HFFc6 (cell line): ENCODE measurements at regions not wholly inside any gene's neighbourhood (a gene's known extent, or its start where the extent isn't known, plus 50 kb on each side); places are given as distances from the start of the nearest gene placed in this dataset.

ENCODE experiments used
- DNase-seq: peaks from one replicate; pipeline ENCODE4 v3.0.0-alpha.2; 2018
- H3K27ac Mint-ChIP-seq: 2 replicates; pipeline ENCODE4 v1.8.0; 2020; ENCODE audit warnings: mild to moderate bottlenecking, mixed read lengths
- H3K27me3 Mint-ChIP-seq: 2 replicates; pipeline ENCODE4 v1.8.0; 2021; ENCODE audit warnings: mild to moderate bottlenecking, moderate library complexity, mixed read lengths; ENCODE audit not compliant: insufficient read depth
- H3K36me3 Mint-ChIP-seq: 2 replicates; pipeline ENCODE4 v1.8.0; 2021; ENCODE audit warnings: low read depth, mixed read lengths
- H3K4me1 Mint-ChIP-seq: 2 replicates; pipeline ENCODE4 v1.8.0; 2020; ENCODE audit warnings: low read depth, mixed read lengths
- H3K4me3 Mint-ChIP-seq: 2 replicates; pipeline ENCODE4 v1.8.0; 2020; ENCODE audit warnings: mild to moderate bottlenecking, moderate library complexity, mixed read lengths
- H3K9me3 Mint-ChIP-seq: 2 replicates; pipeline ENCODE4 v1.8.0; 2020; ENCODE audit warnings: mild to moderate bottlenecking, mixed read lengths
- TF ChIP-seq, protein P1 (sequence below): fragments of 200-600 bp; sonication (generic); IDR thresholded peaks from 2 replicates; pipeline ENCODE4 v1.5.0; 2021; ENCODE audit warnings: antibody characterized with exemption, mild to moderate bottlenecking

DNA sequence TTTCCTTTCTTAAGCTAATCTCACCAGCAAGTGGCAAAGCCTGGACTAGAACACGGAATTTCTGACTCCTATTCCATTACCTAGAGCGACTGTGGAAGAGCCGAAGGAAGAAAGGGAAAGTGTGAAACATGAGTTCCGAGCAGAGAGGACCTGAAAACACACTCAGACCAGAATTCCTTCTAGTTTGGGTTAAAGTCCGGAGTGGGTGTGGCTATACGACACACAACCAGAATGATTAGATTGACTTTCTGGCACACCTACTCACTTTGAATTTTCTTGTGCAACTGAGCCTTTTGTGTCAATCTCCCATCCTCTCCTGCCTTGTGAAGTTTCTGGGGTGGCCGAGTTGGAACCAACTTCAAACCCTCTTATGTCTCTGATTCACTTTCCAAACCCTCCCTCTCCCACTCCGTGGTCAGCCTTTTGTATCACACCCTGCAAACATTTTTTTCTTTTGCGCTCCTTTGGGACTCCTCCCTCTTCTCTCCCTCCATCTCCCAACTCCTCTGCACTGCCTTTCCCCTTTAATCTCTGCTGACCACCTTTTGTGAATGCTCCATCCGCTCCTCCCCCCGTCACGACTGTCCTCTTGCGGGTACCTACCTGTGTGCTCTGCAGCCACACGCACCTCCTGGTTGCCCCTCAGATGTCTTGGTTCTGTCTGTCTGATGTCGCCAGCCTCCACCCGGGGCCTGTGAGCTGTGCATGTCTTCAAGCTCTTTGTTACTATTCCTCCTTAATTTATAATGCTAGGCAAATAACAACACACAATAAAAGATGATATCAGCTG, 86.3 kb upstream of the BLID start:
- Mint-ChIP-seq H3K4me1 (peaks cover 95% of the 10 kb centered on the region), H3K27me3 (no peaks in the 10 kb centered on the region), H3K9me3 (no peaks in the 10 kb centered on the region), H3K4me3 (peak overlapping the region; percentile 92), H3K27ac (peak overlapping the region; percentile 76), H3K36me3 (peaks cover 18% of the 10 kb centered on the region)
- peak; percentile 80 for DNase-seq
- TF ChIP-seq, protein P1, sequence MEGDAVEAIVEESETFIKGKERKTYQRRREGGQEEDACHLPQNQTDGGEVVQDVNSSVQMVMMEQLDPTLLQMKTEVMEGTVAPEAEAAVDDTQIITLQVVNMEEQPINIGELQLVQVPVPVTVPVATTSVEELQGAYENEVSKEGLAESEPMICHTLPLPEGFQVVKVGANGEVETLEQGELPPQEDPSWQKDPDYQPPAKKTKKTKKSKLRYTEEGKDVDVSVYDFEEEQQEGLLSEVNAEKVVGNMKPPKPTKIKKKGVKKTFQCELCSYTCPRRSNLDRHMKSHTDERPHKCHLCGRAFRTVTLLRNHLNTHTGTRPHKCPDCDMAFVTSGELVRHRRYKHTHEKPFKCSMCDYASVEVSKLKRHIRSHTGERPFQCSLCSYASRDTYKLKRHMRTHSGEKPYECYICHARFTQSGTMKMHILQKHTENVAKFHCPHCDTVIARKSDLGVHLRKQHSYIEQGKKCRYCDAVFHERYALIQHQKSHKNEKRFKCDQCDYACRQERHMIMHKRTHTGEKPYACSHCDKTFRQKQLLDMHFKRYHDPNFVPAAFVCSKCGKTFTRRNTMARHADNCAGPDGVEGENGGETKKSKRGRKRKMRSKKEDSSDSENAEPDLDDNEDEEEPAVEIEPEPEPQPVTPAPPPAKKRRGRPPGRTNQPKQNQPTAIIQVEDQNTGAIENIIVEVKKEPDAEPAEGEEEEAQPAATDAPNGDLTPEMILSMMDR, result no peak

DNA sequence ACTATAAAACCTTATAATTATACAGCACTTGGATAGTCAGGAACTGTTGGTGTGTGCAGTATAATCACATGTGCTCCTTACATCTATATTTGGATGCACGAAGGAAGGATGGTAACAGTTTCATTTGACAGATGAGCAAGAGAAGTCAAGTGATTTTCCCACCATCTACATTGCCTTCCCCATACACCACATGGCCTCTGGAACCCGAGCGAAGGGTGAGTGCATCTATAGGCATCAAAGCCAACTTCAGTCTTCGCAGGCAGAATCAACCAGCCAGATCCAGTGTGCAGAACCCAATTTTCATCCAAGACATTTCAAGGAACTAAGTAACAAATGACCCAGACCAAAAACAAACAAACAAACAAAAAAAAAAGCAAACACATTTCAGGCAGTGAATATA, 85.1 kb upstream of the BLID start:
- Mint-ChIP-seq H3K4me3 (peak overlapping the region; percentile 88), H3K27ac (peak overlapping the region; percentile 86), H3K4me1 (peaks cover 95% of the 10 kb centered on the region), H3K9me3 (no peaks in the 10 kb centered on the region), H3K36me3 (peaks cover 18% of the 10 kb centered on the region), H3K27me3 (no peaks in the 10 kb centered on the region)
- TF ChIP-seq, protein P1, result no peak
- DNase-seq, result no peak

DNA sequence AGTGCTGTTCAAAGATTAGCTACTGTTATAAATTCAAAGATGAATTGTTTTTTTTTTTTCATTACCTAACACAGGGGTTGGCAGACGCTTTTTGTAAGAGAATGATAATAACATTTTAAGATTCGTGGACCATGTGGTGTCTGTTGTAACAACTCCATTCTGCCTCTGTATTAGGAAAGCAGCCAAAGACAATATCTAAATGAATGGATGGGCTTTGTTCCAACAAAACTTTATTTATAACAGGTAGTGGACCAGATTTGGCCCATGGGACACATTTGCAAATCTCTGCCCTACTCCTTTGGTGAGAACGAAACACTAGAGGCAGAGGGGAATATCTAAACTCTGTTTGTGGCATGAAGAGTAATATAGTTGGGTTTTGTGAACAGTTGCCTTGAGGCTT, 83.6 kb upstream of the BLID start:
- H3K36me3 Mint-ChIP-seq, result peaks cover 24% of the 10 kb centered on the region
- TF ChIP-seq, protein P1, result no peak
- peak overlapping the region; percentile 49 for H3K27ac Mint-ChIP-seq
- H3K4me3 Mint-ChIP-seq, result no peak overlapping the region
- no peak for DNase-seq
- H3K4me1 Mint-ChIP-seq, result peaks cover 91% of the 10 kb centered on the region
- H3K27me3 Mint-ChIP-seq, result no peaks in the 10 kb centered on the region
- no peaks in the 10 kb centered on the region for H3K9me3 Mint-ChIP-seq

DNA sequence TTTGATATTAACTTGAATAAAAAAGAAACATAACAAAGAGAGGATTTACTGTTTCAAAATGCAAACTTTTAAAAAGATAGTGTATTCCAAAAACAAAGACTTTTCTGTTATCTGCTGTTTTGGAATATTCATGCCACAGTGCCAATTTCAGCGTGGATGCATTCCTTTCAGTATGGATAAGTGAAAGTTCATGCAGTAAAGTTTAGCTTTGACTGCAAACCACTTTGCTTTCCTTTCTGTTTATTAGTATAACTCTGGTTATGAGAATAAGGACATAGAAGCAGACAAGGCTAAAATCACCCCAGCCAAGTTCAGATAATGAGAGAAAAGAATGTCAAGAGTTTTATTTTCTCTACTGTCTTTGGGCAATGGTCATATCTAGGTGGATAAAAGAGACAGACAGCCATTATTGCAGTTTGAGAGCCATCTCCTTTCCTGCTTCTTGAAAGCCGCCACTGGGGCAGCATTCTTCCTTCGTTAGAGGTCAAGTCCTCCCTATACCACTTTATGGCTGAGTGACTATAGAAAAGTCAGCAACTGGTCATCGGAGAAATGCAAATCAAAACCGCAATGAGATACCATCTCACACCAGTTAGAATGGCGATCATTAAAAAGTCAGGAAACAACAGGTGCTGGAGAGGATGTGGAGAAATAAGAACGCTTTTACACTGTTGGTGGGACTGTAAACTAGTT, 82.4 kb upstream of the BLID start:
- H3K36me3 Mint-ChIP-seq, result peaks cover 32% of the 10 kb centered on the region
- peak overlapping the region; percentile 5; the same call in 1 of the 2 replicates for H3K4me3 Mint-ChIP-seq
- H3K9me3 Mint-ChIP-seq, result no peaks in the 10 kb centered on the region
- no peaks in the 10 kb centered on the region for H3K27me3 Mint-ChIP-seq
- peak overlapping the region; percentile 81 for H3K27ac Mint-ChIP-seq
- peaks cover 91% of the 10 kb centered on the region for H3K4me1 Mint-ChIP-seq
- no peak for DNase-seq
- TF ChIP-seq, protein P1, result no peak

DNA sequence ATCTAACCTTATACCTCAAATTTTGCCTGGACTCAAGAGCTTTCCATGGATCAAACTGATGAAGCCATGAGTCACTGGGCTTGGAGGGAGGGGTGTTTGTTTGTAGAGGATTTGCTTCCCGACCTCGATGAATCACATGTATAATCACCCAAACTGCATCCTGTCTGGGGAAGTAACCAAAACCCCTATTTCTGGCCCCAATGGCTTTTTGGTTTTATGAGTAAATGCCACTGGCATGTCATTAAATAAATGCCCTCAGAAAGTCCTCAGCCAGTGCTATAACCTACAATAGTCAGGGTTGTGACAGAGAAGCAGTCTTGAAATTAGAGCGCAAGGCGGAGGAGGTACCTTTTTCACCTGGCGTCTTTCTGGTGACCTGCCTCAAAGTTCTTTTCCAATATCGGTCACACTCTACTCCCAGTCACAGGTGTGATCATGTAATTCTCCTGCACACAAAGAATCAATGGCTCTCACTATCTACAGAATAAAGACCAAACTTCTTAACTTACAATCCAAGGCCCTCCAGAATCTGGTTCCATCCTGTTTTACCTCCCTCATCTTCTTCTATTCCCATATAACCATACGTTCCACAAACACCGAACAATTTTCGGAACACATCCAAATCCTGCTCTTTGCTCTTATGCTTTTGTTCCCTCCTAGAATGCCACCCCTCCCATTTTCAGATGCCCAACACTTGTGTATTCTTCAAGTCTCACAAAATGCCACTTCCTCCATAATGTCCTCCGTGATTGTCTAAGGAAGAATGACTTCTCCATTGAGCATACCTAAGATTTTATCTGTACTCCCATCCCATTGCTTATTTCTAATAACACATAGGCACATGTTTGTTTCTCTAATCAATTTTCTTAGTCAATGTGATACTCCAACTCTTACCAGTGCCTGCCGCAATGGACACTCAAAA, 81.3 kb upstream of the BLID start:
- Mint-ChIP-seq H3K36me3 (peaks cover 32% of the 10 kb centered on the region), H3K4me3 (peak overlapping the region; percentile 52), H3K4me1 (peaks cover 91% of the 10 kb centered on the region), H3K9me3 (no peaks in the 10 kb centered on the region), H3K27me3 (no peaks in the 10 kb centered on the region), H3K27ac (peak overlapping the region; percentile 81)
- TF ChIP-seq, protein P1, result no peak
- peak; percentile 99 for DNase-seq
